ENCODE measurements at regions not wholly inside any gene's neighbourhood (a gene's known extent, or its start where the extent isn't known, plus 50 kb on each side); places are given as distances from the start of the nearest gene placed in this dataset.

- H3K4me1 Mint-ChIP-seq, result no peaks in the 10 kb centered on the region
- H3K9me3 Mint-ChIP-seq, result peaks cover 10% of the 10 kb centered on the region
- ChIA-PET POLR2A (no interaction called here), CTCF (no interaction called here)
- H3K27me3 Mint-ChIP-seq, result no peaks in the 10 kb centered on the region
- TF ChIP-seq CTCF (IDR thresholded peaks at IDR 0.05), result no peak
- no peak for ATAC-seq (ENCODE audit: low read depth)
- intact Hi-C loops (cut with micrococcal nuclease), result no loop called here
- no peak overlapping the region for H3K4me3 Mint-ChIP-seq
- no peaks in the 10 kb centered on the region for H3K36me3 Mint-ChIP-seq (ENCODE audit: low read depth)
- no peak for DNase-seq
- no peak overlapping the region for H3K27ac Mint-ChIP-seq
Observed at GRCh38 chr5:18496041-18496440, 861.8 kb downstream of the TAF11L14 start.

- TF ChIP-seq CTCF (IDR thresholded peaks at IDR 0.05), result no peak
- Mint-ChIP-seq H3K4me3 (no peak overlapping the region), H3K27me3 (no peaks in the 10 kb centered on the region), H3K36me3 (ENCODE audit: low read depth) (no peaks in the 10 kb centered on the region), H3K27ac (no peak overlapping the region), H3K9me3 (peaks cover 10% of the 10 kb centered on the region), H3K4me1 (no peaks in the 10 kb centered on the region)
- ChIA-PET POLR2A (no interaction called here), CTCF (no interaction called here)
- DNase-seq, result no peak
- intact Hi-C loops (cut with micrococcal nuclease), result no loop called here
- no peak for ATAC-seq (ENCODE audit: low read depth)
Observed at GRCh38 chr5:18497089-18497488, 862.8 kb downstream of the TAF11L14 start.

- Mint-ChIP-seq H3K27ac (no peak overlapping the region), H3K4me3 (no peak overlapping the region), H3K9me3 (no peaks in the 10 kb centered on the region), H3K4me1 (no peaks in the 10 kb centered on the region), H3K27me3 (no peaks in the 10 kb centered on the region), H3K36me3 (ENCODE audit: low read depth) (no peaks in the 10 kb centered on the region)
- ChIA-PET CTCF (no interaction called here), POLR2A (no interaction called here)
- no peak for TF ChIP-seq CTCF (IDR thresholded peaks at IDR 0.05)
- intact Hi-C loops (cut with micrococcal nuclease), result no loop called here
- ATAC-seq (ENCODE audit: low read depth) (no peak), DNase-seq (no peak)
Observed at GRCh38 chr5:18503797-18504328, 869.6 kb downstream of the TAF11L14 start.

- Mint-ChIP-seq H3K4me3 (no peak overlapping the region), H3K9me3 (peaks cover 9% of the 10 kb centered on the region), H3K27me3 (no peaks in the 10 kb centered on the region), H3K4me1 (no peaks in the 10 kb centered on the region), H3K27ac (no peak overlapping the region), H3K36me3 (ENCODE audit: low read depth) (no peaks in the 10 kb centered on the region)
- ChIA-PET POLR2A (no interaction called here), CTCF (no interaction called here)
- no peak for TF ChIP-seq CTCF (IDR thresholded peaks at IDR 0.05)
- ATAC-seq (ENCODE audit: low read depth) (no peak), DNase-seq (no peak)
- intact Hi-C loops (cut with micrococcal nuclease), result no loop called here
Observed at GRCh38 chr5:18507114-18507513, 872.9 kb downstream of the TAF11L14 start.

GRCh38 chr5:18517641-18518380, 883.6 kb downstream of the TAF11L14 start:
- H3K9me3 Mint-ChIP-seq, result peaks cover 3% of the 10 kb centered on the region
- no peak overlapping the region for H3K4me3 Mint-ChIP-seq
- no peak overlapping the region for H3K27ac Mint-ChIP-seq
- ATAC-seq (ENCODE audit: low read depth) (no peak), DNase-seq (no peak)
- H3K4me1 Mint-ChIP-seq, result no peaks in the 10 kb centered on the region
- POLR2A ChIA-PET, result no interaction called here
- intact Hi-C loops (cut with micrococcal nuclease), result no loop called here
- CTCF ChIA-PET, result no interaction called here
- H3K36me3 Mint-ChIP-seq (ENCODE audit: low read depth), result no peaks in the 10 kb centered on the region
- no peak for TF ChIP-seq CTCF (IDR thresholded peaks at IDR 0.05)
- H3K27me3 Mint-ChIP-seq, result no peaks in the 10 kb centered on the region

Data from activated B cell treated with CpG ODN at 0.5 μM for 24 hours (primary cell).